IPS-NIHi11 (cell line): ENCODE measurements at regions not wholly inside any gene's neighbourhood (a gene's known extent, or its start where the extent isn't known, plus 50 kb on each side); places are given as distances from the start of the nearest gene placed in this dataset.

Experiments used
- DNase-seq: peaks from one replicate; pipeline ENCODE4 v3.0.0; 2012; ENCODE audit warnings: mixed read lengths, low spot score

DNA sequence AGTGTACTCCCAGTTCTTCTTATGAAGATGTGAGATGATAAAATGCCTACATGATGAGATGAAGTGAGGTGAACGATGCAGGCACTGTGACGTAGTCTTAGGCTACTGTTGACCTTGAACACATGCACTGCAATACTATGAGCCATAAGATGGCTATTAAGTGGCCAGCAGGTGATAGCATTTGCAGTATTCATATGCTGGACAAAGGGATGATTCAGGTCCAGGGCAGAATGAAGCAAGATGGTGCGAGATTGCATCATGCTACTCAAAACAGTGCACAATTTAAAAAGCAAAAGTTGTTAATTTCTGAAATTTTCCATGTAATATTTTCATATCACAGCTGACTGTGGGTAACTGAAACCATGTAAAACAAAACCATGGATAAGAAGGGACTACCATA lies 781.4 kb downstream of the PCDH18 start:
- DNase-seq: no peak

DNA sequence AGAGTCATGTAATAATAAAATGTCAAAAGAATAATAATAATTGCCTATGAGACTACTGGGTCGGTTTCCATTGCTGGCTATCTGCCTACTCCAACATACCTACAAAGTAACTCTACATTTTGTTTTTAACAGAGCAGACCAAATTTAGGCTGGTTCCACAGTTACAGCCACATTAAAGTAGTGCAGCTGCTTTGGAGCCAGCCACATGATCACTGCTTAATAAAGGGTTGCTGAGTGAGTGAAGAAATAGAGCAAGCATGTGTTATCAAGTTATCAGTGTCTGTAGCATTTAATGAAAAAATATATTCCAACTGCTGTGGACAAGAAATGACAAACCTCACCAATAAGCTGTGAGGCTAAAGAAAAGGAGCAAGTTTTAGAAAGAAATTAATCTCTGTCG lies 782.3 kb downstream of the PCDH18 start:
- no peak for DNase-seq

DNA sequence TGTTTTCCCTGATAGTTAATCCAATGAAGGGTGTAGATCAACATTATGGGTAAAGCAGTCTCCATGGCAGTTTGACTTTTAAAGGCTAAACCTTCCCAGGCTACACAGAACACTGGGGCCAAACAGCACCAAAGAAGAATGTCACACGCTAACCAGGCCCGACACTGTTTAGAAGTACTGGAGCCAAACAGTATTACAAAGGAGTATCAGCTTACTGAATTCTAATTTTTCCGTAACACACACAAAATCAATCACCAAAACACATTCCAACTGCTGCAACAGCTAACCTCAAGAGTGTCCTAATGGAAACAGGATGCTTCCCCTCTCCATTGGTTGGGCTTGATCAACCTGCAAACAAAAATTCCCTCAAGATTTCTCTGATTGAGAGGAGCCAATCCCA lies 783.5 kb downstream of the PCDH18 start:
- no peak for DNase-seq

DNA sequence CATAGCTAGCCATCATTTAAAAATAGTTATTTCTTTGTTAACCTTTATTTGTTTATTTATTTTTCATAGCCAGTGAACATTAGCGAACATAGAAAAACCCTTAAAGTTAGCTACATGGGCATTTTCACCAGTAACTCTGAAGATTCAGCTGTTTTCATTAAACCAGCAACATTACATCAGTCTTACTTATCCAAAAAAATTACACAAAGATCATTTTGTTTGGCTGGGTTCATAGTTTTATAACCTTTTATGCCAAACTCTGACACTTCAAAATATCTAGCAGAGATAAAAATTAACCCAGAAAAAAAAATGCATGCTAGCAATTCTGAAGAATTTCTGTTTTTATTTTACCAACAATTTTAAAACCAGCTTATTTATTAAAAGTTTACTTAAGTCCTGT lies 784.1 kb downstream of the PCDH18 start:
- DNase-seq: no peak

GRCh38 chr4:136743238-136743637 lies 789.1 kb downstream of the PCDH18 start:
- DNase-seq: no peak

GRCh38 chr4:136742333-136742732 lies 790.0 kb downstream of the PCDH18 start:
- DNase-seq: no peak

GRCh38 chr4:136741468-136741867 lies 790.8 kb downstream of the PCDH18 start:
- no peak for DNase-seq

- no peak for DNase-seq
Observed at GRCh38 chr4:136740326-136740725, 792.0 kb downstream of the PCDH18 start.

- no peak for DNase-seq
Observed at GRCh38 chr4:136737066-136737465, 795.2 kb downstream of the PCDH18 start.

DNA sequence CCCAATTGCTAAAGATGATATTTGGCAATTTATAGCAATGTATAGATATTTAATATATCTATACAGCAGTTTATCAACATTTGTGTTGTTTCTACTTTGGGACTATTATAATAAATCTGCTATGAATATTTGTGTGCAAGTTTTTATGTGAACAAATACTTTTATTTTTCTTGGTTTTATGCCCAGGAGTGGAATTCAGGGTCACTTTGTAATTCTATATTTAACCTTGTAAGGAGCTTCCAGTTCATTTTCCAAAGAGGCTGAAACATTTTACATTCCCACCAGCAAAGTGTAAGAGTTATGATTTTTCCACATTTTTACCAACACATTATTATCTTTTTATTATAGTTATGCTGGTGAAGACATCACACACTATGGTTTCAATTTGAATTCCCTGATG lies 801.3 kb downstream of the PCDH18 start:
- DNase-seq: no peak

DNA sequence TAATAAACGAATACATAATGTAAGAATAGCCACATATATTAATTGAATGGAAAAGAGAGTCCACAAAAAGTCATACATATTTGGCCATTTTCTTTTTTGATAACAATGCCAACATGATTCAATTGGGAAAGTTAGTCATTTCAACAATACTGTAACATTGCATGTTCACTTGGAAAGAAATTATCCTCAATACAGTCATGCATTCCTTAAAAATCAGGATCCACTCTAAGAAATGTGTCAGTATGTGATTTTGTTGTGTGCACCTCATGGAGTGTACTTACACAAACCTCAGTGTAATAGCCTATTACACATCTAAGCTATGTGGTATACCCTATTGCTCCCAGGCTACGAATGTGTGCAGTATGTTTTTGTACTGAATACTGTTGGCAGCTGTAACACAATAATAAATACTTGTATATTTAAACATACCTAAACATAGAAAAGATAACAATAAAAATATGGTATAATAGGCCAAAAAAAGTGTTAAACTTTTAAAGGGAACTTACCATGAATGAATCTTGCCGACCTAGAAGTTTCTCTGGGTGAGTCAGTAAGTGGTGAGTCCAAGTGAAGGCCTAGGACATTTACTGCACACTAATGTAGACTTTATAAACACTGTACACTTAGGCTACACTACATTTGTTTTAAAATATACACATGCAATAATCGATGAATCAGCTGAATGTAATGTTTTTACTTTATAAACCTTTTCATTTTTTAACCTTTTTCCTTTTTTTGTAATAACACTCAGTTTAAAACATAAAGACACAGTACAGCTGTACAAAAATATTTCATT lies 806.8 kb downstream of the PCDH18 start:
- DNase-seq: no peak

DNA sequence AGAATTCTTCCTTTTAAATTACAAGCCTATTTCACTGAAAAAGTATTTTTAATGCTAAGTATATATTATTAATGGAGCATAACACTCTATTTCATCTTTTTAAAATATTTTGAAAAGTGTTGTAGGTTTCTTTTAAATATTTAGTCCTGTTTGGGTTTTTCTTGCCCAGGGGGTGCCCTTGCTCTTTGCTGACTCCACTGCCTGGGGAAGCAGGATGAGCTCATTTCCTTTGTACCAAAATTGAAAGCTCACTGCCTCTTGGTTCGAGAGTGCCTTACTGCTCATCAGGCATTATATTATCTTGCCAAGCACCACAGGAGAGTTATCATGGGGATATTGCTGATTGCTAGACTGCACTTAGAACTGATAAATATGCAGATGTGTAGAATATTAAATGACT lies 819.2 kb downstream of the PCDH18 start:
- no peak for DNase-seq

DNA sequence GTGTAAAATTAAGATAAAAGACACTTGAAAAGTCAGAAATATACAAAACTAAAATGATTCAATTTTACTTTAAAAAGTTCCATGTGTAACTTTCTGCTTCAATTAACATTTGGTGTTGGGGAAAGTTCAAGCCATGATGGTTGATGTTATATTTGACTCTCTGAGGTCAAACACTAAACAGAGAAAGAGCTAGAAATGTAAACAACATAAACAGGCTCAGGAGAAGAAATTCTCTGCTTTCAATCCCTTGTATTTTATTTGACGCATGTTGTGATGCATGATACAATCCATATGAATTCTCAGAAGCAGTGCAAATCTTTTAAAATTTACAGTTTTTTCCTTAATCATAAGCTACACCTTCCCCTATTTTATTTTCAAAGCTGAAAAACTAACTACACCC lies 822.4 kb downstream of the PCDH18 start:
- DNase-seq: no peak

- DNase-seq: no peak
Observed at GRCh38 chr4:136706942-136707341, 825.4 kb downstream of the PCDH18 start.

GRCh38 chr4:136699905-136700304 lies 832.4 kb downstream of the PCDH18 start:
- no peak for DNase-seq

GRCh38 chr4:136691607-136692006 lies 840.7 kb downstream of the PCDH18 start:
- no peak for DNase-seq

DNA sequence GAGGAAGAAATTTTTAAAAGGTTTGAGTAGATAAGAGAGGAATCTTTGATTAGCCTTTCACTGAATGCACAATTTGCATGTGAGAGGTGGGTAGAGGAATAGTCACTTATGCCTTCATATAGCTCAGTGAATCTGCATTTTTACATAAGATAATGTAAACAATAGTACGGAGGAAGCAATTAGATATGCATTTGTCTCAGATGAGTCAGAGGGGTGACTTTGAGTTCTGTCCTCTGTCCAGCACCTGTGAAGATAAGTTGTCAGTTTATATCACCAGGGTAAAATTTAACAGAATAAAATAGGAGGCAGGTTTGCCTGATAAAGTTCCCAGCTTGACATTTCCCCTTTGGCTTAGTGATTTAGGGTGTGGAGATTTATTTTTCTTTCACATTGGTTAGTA lies 841.9 kb downstream of the PCDH18 start:
- DNase-seq: no peak

GRCh38 chr4:136687596-136687995 lies 844.7 kb downstream of the PCDH18 start:
- no peak for DNase-seq

DNA sequence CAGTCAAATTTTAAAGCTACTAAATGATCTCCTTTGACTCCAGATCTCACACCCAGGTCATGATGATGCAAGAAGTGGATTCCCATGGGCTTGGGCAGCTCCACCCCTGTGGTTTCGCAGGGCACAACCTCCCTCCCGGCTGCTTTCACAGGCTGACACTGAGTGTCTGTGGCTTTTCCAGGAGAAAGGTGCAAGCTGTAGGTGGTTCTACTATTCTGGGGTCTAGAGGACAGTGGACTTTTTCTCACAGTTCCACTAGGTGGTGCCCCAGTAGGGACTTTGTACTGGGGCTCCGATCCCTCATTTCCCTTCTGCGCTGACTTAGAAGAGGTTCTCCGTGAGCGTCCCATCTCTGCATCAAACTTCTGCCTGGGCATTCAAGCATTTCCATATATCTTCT lies 845.2 kb downstream of the PCDH18 start:
- DNase-seq: peak; percentile 10

GRCh38 chr4:136680761-136681160 lies 851.5 kb downstream of the PCDH18 start:
- no peak for DNase-seq

DNA sequence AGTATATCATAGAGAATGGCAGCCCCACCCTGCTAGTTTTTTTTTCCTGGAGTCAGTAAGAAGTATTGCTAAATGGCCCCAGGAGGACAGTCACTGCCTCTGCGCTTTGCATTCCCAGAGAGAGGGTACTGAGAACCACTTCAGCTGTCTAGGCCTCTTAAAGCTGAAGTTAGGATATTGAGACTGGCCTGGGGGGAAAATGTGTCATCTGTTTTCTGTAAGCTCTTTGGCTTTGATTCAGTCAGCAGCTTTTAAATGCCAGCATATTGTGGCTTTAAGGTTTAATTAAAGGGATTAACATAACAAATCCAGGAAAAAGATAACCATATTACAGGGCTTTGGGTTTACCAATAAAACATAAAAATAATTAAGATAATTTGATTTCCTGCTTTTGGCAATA lies 852.0 kb downstream of the PCDH18 start:
- peak; percentile 5 for DNase-seq

- no peak for DNase-seq
Observed at GRCh38 chr4:136670265-136670664, 862.0 kb downstream of the PCDH18 start.

GRCh38 chr4:136664988-136665387 lies 867.3 kb downstream of the PCDH18 start:
- no peak for DNase-seq

DNA sequence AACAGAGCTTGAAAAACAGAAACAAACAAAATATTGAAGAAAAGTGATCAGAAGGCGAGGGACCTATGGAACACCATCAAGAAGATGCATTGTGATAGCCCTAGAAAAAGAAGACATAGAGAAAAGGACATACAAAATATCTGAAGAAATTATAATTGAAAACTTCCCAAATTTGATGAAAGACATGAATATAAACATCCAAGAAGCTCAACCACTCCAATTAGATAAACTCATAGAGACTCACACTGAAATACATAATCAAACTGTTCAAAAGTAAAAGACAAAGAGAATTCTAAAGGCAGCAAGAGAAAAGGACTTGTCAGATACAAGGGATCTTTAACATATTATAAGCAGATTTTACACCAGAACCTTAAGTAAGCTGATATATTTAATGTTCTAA lies 869.8 kb downstream of the PCDH18 start:
- no peak for DNase-seq
